Testis (tissue), 2 donors: ENCODE measurements at regions not wholly inside any gene's neighbourhood (a gene's known extent, or its start where the extent isn't known, plus 50 kb on each side); places are given as distances from the start of the nearest gene placed in this dataset.

Source experiments
- CTCF ChIP-seq, 3 experiments: fragments of 450-650 bp in 2 of 3; fragments of 200-600 bp in 1 of 3; sonication (generic) in 1 of 3; IDR thresholded peaks; one replicate each; pipeline ENCODE4 v1.5.1; 2016 to 2019; ENCODE audit warnings: antibody characterized with exemption in 3 of 3, mild to moderate bottlenecking in 2 of 3, moderate library complexity in 1 of 3
- POLR2A ChIP-seq: fragments of 450-650 bp; IDR thresholded peaks from one replicate; pipeline ENCODE4 v1.6.1; 2017; ENCODE audit warnings: antibody characterized with exemption, mild to moderate bottlenecking, moderate library complexity

- TF ChIP-seq CTCF (IDR thresholded peaks at IDR 0.05): no peak
- TF ChIP-seq POLR2A: no peak
Observed at GRCh38 chr3:96678325-96678724, 136.1 kb upstream of the EPHA6 start.
